Trophoblast cell (in vitro differentiated cells and primary cell): ENCODE measurements at regions not wholly inside any gene's neighbourhood (a gene's known extent, or its start where the extent isn't known, plus 50 kb on each side); places are given as distances from the start of the nearest gene placed in this dataset.

Source experiments
- DNase-seq, 2 donors: peaks; one replicate each; pipeline ENCODE4 v3.0.0-alpha.2; 2016
- H2AFZ ChIP-seq: 2 replicates; pipeline ENCODE4 v1.6.1; 2013; ENCODE audit warnings: low read length, moderate library complexity, mild to moderate bottlenecking; ENCODE audit not compliant: insufficient read depth, poor library complexity
- H2AK5ac ChIP-seq: 2 replicates; pipeline ENCODE4 v1.6.1; 2013; ENCODE audit warnings: mild to moderate bottlenecking, low read length
- H2BK120ac ChIP-seq: 2 replicates; pipeline ENCODE4 v1.6.1; 2013; ENCODE audit warnings: low read length, mild to moderate bottlenecking, moderate library complexity; ENCODE audit not compliant: insufficient read depth, poor library complexity
- H2BK12ac ChIP-seq: 2 replicates; pipeline ENCODE4 v1.6.1; 2013; ENCODE audit warnings: mild to moderate bottlenecking, low read length, moderate library complexity
- H2BK5ac ChIP-seq: 2 replicates; pipeline ENCODE4 v1.6.1; 2013; ENCODE audit warnings: low read length, low read depth, moderate library complexity, mild to moderate bottlenecking; ENCODE audit not compliant: poor library complexity
- H3K14ac ChIP-seq: 2 replicates; pipeline ENCODE4 v1.6.1; 2013; ENCODE audit warnings: mild to moderate bottlenecking, low read length
- H3K18ac ChIP-seq: 2 replicates; pipeline ENCODE4 v1.6.1; 2013; ENCODE audit warnings: mild to moderate bottlenecking, low read length
- H3K23ac ChIP-seq: 2 replicates; pipeline ENCODE4 v1.6.1; 2013; ENCODE audit warnings: low read length
- H3K27ac ChIP-seq: 2 replicates; pipeline ENCODE4 v1.5.1; 2013; ENCODE audit warnings: low read depth, mild to moderate bottlenecking, inconsistent platforms, low read length, moderate library complexity
- H3K27me3 ChIP-seq: 2 replicates; pipeline ENCODE4 v1.6.1; 2013; ENCODE audit warnings: inconsistent platforms, mild to moderate bottlenecking, low read length, moderate library complexity; ENCODE audit not compliant: insufficient read depth
- H3K36me3 ChIP-seq, 2 experiments: 1 replicate in 1 of 2; 2 replicates in 1 of 2; pipeline ENCODE4 v1.6.1; 2013; ENCODE audit warnings: low read length in 2 of 2, mild to moderate bottlenecking in 2 of 2, moderate library complexity in 1 of 2; ENCODE audit not compliant: insufficient read depth in 2 of 2, control insufficient read depth in 1 of 2
- H3K4ac ChIP-seq: 2 replicates; pipeline ENCODE4 v1.6.1; 2013; ENCODE audit warnings: low read depth, mild to moderate bottlenecking, low read length, moderate library complexity
- H3K4me1 ChIP-seq, 2 experiments: 1 replicate in 1 of 2; 2 replicates in 1 of 2; pipeline ENCODE4 v1.6.1; 2013; ENCODE audit warnings: low read length in 2 of 2, mild to moderate bottlenecking in 2 of 2, moderate library complexity in 1 of 2; ENCODE audit not compliant: insufficient read depth in 2 of 2, control insufficient read depth in 1 of 2
- H3K4me2 ChIP-seq: 2 replicates; pipeline ENCODE4 v1.6.1; 2013; ENCODE audit warnings: inconsistent platforms, mild to moderate bottlenecking, low read length, moderate library complexity
- H3K4me3 ChIP-seq: 2 replicates; pipeline ENCODE4 v1.5.1; 2013; ENCODE audit warnings: mild to moderate bottlenecking, low read depth, low read length, inconsistent platforms
- H3K79me1 ChIP-seq: one replicate; pipeline ENCODE4 v1.6.1; 2013; ENCODE audit warnings: low read length
- H3K79me2 ChIP-seq: 2 replicates; pipeline ENCODE4 v1.6.1; 2013; ENCODE audit warnings: low read length, mild to moderate bottlenecking; ENCODE audit not compliant: control insufficient read depth, insufficient read depth, poor library complexity
- H3K9ac ChIP-seq: 2 replicates; pipeline ENCODE4 v1.6.1; 2013; ENCODE audit warnings: mild to moderate bottlenecking, low read length
- H3K9me3 ChIP-seq: 2 replicates; pipeline ENCODE4 v1.6.1; 2013; ENCODE audit warnings: low read depth, mild to moderate bottlenecking, control low read depth, inconsistent platforms, low read length; ENCODE audit not compliant: insufficient read depth
- H4K12ac ChIP-seq: 2 replicates; pipeline ENCODE4 v1.6.1; 2013; ENCODE audit warnings: low read depth, mild to moderate bottlenecking, low read length, moderate library complexity
- H4K8ac ChIP-seq: 2 replicates; pipeline ENCODE4 v1.6.1; 2013; ENCODE audit warnings: low read depth, mild to moderate bottlenecking, low read length, moderate library complexity
- H4K91ac ChIP-seq: one replicate; pipeline ENCODE4 v1.6.1; 2013; ENCODE audit warnings: low read depth, mild to moderate bottlenecking, low read length, moderate library complexity
- WGBS: extraction: QIAGEN DNeasy Blood & Tissue Kit; methylation state at CpG from one replicate; pipeline ENCODE4 v1.1.7; 2013; ENCODE audit warnings: missing lambda C conversion rate; ENCODE audit not compliant: insufficient read length, insufficient coverage; ENCODE audit errors: extremely low coverage; 5-methylcytosine and 5-hydroxymethylcytosine counted together

DNA sequence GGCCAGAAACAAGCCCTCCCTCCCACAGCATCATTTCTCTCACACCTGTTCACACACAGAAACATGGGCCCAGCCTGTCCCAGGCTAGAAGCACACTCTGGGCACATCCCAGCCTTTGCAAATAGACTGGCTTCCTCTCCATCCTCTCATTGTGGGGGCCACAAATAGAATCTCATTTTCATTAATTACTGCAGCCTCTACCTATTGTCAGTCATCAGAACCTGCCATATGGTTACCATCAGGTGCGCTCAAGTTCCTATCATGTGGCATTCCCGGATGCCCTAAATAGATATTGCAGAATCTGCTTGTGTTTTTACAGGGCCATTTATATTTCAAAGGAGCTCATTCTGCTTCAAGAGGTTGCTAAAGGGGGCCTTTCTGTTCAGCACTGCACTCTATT is 460.7 kb downstream of the BCL11A start:
- no peak overlapping the region for H3K4me2 ChIP-seq
- H3K36me3 ChIP-seq = no peaks in the 10 kb centered on the region
- H2BK5ac ChIP-seq = no peak overlapping the region
- H3K9me3 ChIP-seq = no peaks in the 10 kb centered on the region
- no peaks in the 10 kb centered on the region for H3K27me3 ChIP-seq
- H2BK120ac ChIP-seq = no peak overlapping the region
- H3K4me3 ChIP-seq = no peak overlapping the region
- H3K79me2 ChIP-seq = no peaks in the 10 kb centered on the region
- no peak overlapping the region for H2AFZ ChIP-seq
- H3K23ac ChIP-seq = no peak overlapping the region
- DNase-seq = no peak
- no peak overlapping the region for H3K9ac ChIP-seq
- H3K27ac ChIP-seq = no peak overlapping the region
- no peak overlapping the region for H3K4ac ChIP-seq
- peaks cover 9 to 25% of the 10 kb centered on the region in 2 experiments for H3K4me1 ChIP-seq
- no peak overlapping the region for H4K12ac ChIP-seq
- no peak overlapping the region for H2AK5ac ChIP-seq
- peaks cover 7% of the 10 kb centered on the region for H3K79me1 ChIP-seq
- no peak overlapping the region for H3K14ac ChIP-seq
- WGBS = no CpG with 5 or more reads among the region's 2 CpGs
- H4K91ac ChIP-seq = no peak overlapping the region
- H2BK12ac ChIP-seq = no peak overlapping the region
- H3K18ac ChIP-seq = no peak overlapping the region
- no peak overlapping the region for H4K8ac ChIP-seq

DNA sequence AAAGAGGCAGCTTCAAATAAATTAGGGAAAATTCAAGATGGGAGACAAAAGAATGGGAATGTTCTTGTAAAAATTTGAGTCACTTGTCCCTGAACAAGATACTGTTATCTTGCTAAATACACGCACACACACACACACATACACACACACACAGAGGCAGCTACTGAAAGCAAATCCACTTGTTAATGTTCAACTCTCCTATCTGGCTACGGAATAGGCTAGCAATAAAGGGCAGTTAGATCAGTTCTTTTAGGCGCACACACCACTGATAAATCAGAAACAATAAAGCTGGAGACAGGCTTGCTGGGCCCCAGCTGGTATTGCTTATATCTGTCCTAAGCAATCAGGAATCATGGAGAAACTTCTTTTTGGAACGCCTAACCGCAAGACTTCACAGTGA is 461.6 kb downstream of the BCL11A start:
- DNase-seq = no peak
- H3K23ac ChIP-seq = no peak overlapping the region
- H3K4ac ChIP-seq = no peak overlapping the region
- no peak overlapping the region for H4K8ac ChIP-seq
- H3K79me2 ChIP-seq = no peaks in the 10 kb centered on the region
- no peak overlapping the region for H4K91ac ChIP-seq
- no CpG with 5 or more reads among the region's 5 CpGs for WGBS
- H3K9me3 ChIP-seq = no peaks in the 10 kb centered on the region
- H3K79me1 ChIP-seq = peaks cover 3% of the 10 kb centered on the region
- no peak overlapping the region for H4K12ac ChIP-seq
- no peak overlapping the region for H2BK120ac ChIP-seq
- no peak overlapping the region for H3K18ac ChIP-seq
- no peak overlapping the region for H2BK12ac ChIP-seq
- no peaks in the 10 kb centered on the region for H3K36me3 ChIP-seq
- no peak overlapping the region for H3K9ac ChIP-seq
- no peak overlapping the region for H3K14ac ChIP-seq
- H3K27ac ChIP-seq = no peak overlapping the region
- H2AK5ac ChIP-seq = no peak overlapping the region
- H2AFZ ChIP-seq = no peak overlapping the region
- H3K4me1 ChIP-seq = peaks cover 5 to 20% of the 10 kb centered on the region in 2 experiments
- H3K4me2 ChIP-seq = no peak overlapping the region
- H3K4me3 ChIP-seq = no peak overlapping the region
- no peaks in the 10 kb centered on the region for H3K27me3 ChIP-seq
- no peak overlapping the region for H2BK5ac ChIP-seq

DNA sequence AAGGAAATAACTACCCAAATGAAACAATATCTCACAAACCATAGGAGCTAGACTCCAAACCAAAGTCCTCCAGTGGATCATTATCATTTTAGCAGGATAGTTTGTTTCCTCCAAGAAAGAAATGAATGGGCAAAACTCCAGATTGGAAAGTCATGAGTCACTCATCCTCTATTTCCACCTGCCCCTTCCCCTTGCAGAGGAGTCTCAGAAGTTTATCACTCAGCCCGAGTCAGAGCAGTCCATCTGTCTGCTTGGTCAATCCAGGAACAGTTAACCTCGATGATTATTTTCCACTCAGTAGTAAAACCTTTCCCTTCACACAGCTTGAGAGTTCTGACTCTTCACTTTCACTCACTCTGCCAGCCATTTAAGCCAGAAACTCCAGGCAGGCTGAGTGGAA is 462.2 kb downstream of the BCL11A start:
- Histone ChIP-seq H4K8ac (no peak overlapping the region), H2AFZ (no peak overlapping the region), H4K12ac (no peak overlapping the region), H3K36me3 (no peaks in the 10 kb centered on the region), H2BK12ac (no peak overlapping the region), H3K79me1 (peaks cover 3% of the 10 kb centered on the region), H3K79me2 (no peaks in the 10 kb centered on the region), H3K4me3 (no peak overlapping the region), H3K27me3 (no peaks in the 10 kb centered on the region), H3K4me2 (no peak overlapping the region), H3K23ac (no peak overlapping the region), H2BK5ac (peak overlapping the region; percentile 43), H2BK120ac (no peak overlapping the region), H3K4me1 (peaks cover 5 to 16% of the 10 kb centered on the region in 2 experiments), H4K91ac (no peak overlapping the region), H3K9ac (no peak overlapping the region), H3K18ac (no peak overlapping the region), H3K9me3 (no peaks in the 10 kb centered on the region), H3K4ac (no peak overlapping the region), H3K14ac (no peak overlapping the region), H3K27ac (peak overlapping the region; percentile 42), H2AK5ac (no peak overlapping the region)
- WGBS = no CpG with 5 or more reads among the region's 2 CpGs
- DNase-seq = no peak

DNA sequence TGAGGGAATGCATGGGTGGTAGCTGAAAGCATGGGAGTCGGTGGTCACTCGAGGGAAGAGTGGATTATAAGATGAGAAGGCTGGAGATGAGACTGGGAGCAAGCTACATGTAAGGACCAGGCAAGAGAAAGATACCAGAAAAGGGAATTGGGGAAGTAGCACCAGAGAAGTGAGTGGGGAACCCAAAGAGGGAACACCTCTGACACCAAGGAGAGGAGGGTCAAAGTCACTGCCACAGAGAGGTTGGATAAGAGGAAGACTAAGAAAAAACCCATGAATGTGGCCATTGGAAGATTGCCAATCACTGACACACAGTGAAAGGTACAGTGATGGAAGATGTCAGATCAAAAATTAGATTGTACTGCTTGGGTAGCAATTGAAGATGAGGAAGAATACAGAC is 473.9 kb downstream of the BCL11A start:
- Histone ChIP-seq H3K27me3 (no peaks in the 10 kb centered on the region), H2AFZ (no peak overlapping the region), H2BK120ac (no peak overlapping the region), H3K4me2 (no peak overlapping the region), H2AK5ac (no peak overlapping the region), H3K14ac (no peak overlapping the region), H4K91ac (no peak overlapping the region), H3K79me1 (no peaks in the 10 kb centered on the region), H3K4me1 (no peaks in the 10 kb centered on the region), H4K12ac (no peak overlapping the region), H3K36me3 (no peaks in the 10 kb centered on the region), H2BK12ac (no peak overlapping the region), H2BK5ac (no peak overlapping the region), H3K18ac (no peak overlapping the region), H3K9me3 (no peaks in the 10 kb centered on the region), H3K9ac (no peak overlapping the region), H3K4me3 (no peak overlapping the region), H3K79me2 (no peaks in the 10 kb centered on the region), H3K23ac (no peak overlapping the region), H3K4ac (no peak overlapping the region), H4K8ac (no peak overlapping the region), H3K27ac (no peak overlapping the region)
- no CpG with 5 or more reads among the region's 2 CpGs for WGBS
- DNase-seq = no peak
